ENCODE measurements at regions not wholly inside any gene's neighbourhood (a gene's known extent, or its start where the extent isn't known, plus 50 kb on each side); places are given as distances from the start of the nearest gene placed in this dataset.

- no CpG with 5 or more reads among the region's 2 CpGs for WGBS (ENCODE audit: extremely low coverage, insufficient read length, low lambda C conversion rate)
- H4K91ac ChIP-seq (ENCODE audit: insufficient read length, low read depth, low read length) = no peak overlapping the region
- no peaks in the 10 kb centered on the region for H3K23me2 ChIP-seq (ENCODE audit: insufficient read length, low read depth, low read length, poor library complexity, severe bottlenecking)
- no peak overlapping the region for H2BK120ac ChIP-seq (ENCODE audit: low read depth, low read length, poor library complexity, severe bottlenecking)
- no peak overlapping the region for H3K4me2 ChIP-seq (ENCODE audit: insufficient read depth, insufficient read length, low read length)
- no peak overlapping the region for H2BK5ac ChIP-seq (ENCODE audit: insufficient read length, low read length)
- DNase-seq = no peak
- no peak overlapping the region for H2BK12ac ChIP-seq (ENCODE audit: insufficient read length, low read depth, low read length)
- no peak overlapping the region for H4K5ac ChIP-seq (ENCODE audit: insufficient read length, low read depth, low read length)
- H2AFZ ChIP-seq (ENCODE audit: low read length) = no peak overlapping the region
- H2AK5ac ChIP-seq (ENCODE audit: insufficient read length, low read length) = no peak overlapping the region
- H3K79me2 ChIP-seq (ENCODE audit: insufficient read depth, low read length) = no peaks in the 10 kb centered on the region
- H3K56ac ChIP-seq (ENCODE audit: insufficient read length, low read depth, low read length) = no peak overlapping the region
- peak overlapping the region in 1 of 3 experiments; percentile 34; a peak in 2 of 7 replicates for H3K27ac Mint-ChIP-seq
- no peaks in the 10 kb centered on the region for H3K4me1 ChIP-seq (ENCODE audit: insufficient read depth, low read length)
- no peak overlapping the region for H4K8ac ChIP-seq (replicated peaks; ENCODE audit: insufficient read length, low read depth, low read length)
- H3K23ac ChIP-seq (ENCODE audit: insufficient read length, low read depth, low read length) = no peak overlapping the region
- H3K18ac ChIP-seq (ENCODE audit: insufficient read length, low read depth, low read length) = no peak overlapping the region
- H3K14ac ChIP-seq (ENCODE audit: insufficient read depth, low read length) = no peak overlapping the region
- no peaks in the 10 kb centered on the region for H3K9me3 ChIP-seq (ENCODE audit: control insufficient read depth, low read depth, low read length)
- peaks cover 0 to 5% of the 10 kb centered on the region in 2 experiments; a peak in 2 of 5 replicates for H3K9me3 Mint-ChIP-seq
- peaks cover 0 to 5% (median 0%) of the 10 kb centered on the region in 3 experiments; a peak in 2 of 7 replicates for H3K36me3 Mint-ChIP-seq (ENCODE audit: insufficient read depth in 1 of 3, low read depth in 3 of 3)
- no peaks in the 10 kb centered on the region for H3K27me3 Mint-ChIP-seq (ENCODE audit: low read depth)
- H3K9ac ChIP-seq (ENCODE audit: extremely low read depth, insufficient read length, low read length) = no peak overlapping the region
- no peak overlapping the region for H3T11ph ChIP-seq (ENCODE audit: low read length)
- TF ChIP-seq, protein P1, sequence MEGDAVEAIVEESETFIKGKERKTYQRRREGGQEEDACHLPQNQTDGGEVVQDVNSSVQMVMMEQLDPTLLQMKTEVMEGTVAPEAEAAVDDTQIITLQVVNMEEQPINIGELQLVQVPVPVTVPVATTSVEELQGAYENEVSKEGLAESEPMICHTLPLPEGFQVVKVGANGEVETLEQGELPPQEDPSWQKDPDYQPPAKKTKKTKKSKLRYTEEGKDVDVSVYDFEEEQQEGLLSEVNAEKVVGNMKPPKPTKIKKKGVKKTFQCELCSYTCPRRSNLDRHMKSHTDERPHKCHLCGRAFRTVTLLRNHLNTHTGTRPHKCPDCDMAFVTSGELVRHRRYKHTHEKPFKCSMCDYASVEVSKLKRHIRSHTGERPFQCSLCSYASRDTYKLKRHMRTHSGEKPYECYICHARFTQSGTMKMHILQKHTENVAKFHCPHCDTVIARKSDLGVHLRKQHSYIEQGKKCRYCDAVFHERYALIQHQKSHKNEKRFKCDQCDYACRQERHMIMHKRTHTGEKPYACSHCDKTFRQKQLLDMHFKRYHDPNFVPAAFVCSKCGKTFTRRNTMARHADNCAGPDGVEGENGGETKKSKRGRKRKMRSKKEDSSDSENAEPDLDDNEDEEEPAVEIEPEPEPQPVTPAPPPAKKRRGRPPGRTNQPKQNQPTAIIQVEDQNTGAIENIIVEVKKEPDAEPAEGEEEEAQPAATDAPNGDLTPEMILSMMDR (conservative IDR thresholded peaks at IDR 0.05) = no peak
- no peak overlapping the region for H3K4me3 Mint-ChIP-seq
- H3K27me3 ChIP-seq (ENCODE audit: insufficient read depth, low read length) = no peaks in the 10 kb centered on the region
- H3K27ac ChIP-seq (ENCODE audit: insufficient read length, low read depth, low read length) = no peak overlapping the region
- H2BK15ac ChIP-seq (ENCODE audit: low read depth, low read length) = no peak overlapping the region
- no peaks in the 10 kb centered on the region for H4K20me1 ChIP-seq (ENCODE audit: control insufficient read depth, insufficient read depth, insufficient read length)
- no peak overlapping the region for H2BK20ac ChIP-seq (ENCODE audit: low read depth, low read length, poor library complexity, severe bottlenecking)
- H3K4ac ChIP-seq (ENCODE audit: low read depth, low read length) = no peak overlapping the region
- H3K4me1 Mint-ChIP-seq = no peaks in the 10 kb centered on the region
- H3K79me1 ChIP-seq (ENCODE audit: insufficient read depth, low read depth, low read length, poor library complexity, severe bottlenecking) = no peaks in the 10 kb centered on the region
Measured at GRCh38 chr2:185338104-185338503, 400.5 kb upstream of the FSIP2 start.

Measured in H9 (cell line).